HUES48 (cell line): ENCODE measurements at regions not wholly inside any gene's neighbourhood (a gene's known extent, or its start where the extent isn't known, plus 50 kb on each side); places are given as distances from the start of the nearest gene placed in this dataset.

Experiments used
- H3K27ac ChIP-seq: one replicate; pipeline ENCODE4 v1.7.0; 2013; ENCODE audit warnings: low read depth, low read length, inconsistent platforms
- H3K27me3 ChIP-seq: 2 replicates; pipeline ENCODE4 v1.6.1; 2013; ENCODE audit warnings: mild to moderate bottlenecking, low read length; ENCODE audit not compliant: control insufficient read depth, insufficient read depth
- H3K36me3 ChIP-seq: 2 replicates; pipeline ENCODE4 v1.6.1; 2013; ENCODE audit warnings: low read length; ENCODE audit not compliant: control insufficient read depth, insufficient read depth
- H3K4me1 ChIP-seq: 2 replicates; pipeline ENCODE4 v1.6.1; 2013; ENCODE audit warnings: mild to moderate bottlenecking, low read length; ENCODE audit not compliant: control insufficient read depth, insufficient read depth
- H3K4me3 ChIP-seq: 2 replicates; pipeline ENCODE4 v1.5.1; 2013; ENCODE audit warnings: mild to moderate bottlenecking, low read depth, low read length
- H3K9ac ChIP-seq: 2 replicates; pipeline ENCODE4 v1.6.1; 2013; ENCODE audit warnings: mild to moderate bottlenecking, low read depth, low read length, moderate library complexity
- H3K9me3 ChIP-seq: 2 replicates; pipeline ENCODE4 v1.6.1; 2013; ENCODE audit warnings: low read length; ENCODE audit not compliant: control insufficient read depth, insufficient read depth

DNA sequence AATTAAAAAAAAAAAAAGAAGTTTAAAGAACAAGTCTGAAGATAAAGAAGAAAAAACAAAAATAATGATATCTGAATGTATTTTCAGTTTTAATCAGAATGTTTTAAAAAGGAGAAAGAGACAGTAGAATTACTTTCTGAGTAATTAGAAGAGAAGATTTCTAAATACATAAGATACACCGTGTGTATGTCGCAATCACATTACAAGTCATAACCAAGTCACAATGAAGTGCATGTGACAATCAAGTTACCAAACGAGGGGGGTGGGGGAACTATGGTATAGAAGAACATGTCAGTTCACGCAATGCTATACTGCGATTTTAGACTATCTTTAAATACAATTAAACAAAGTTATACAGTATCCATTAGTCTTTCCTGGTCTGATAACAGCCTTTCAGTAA, 1464.1 kb upstream of the FLRT2 start:
- no peak overlapping the region for H3K9ac ChIP-seq
- H3K27ac ChIP-seq = no peak overlapping the region
- H3K27me3 ChIP-seq = no peaks in the 10 kb centered on the region
- no peaks in the 10 kb centered on the region for H3K4me1 ChIP-seq
- no peaks in the 10 kb centered on the region for H3K36me3 ChIP-seq
- H3K4me3 ChIP-seq = no peak overlapping the region
- no peaks in the 10 kb centered on the region for H3K9me3 ChIP-seq

- Histone ChIP-seq H3K9me3 (no peaks in the 10 kb centered on the region), H3K36me3 (no peaks in the 10 kb centered on the region), H3K4me1 (no peaks in the 10 kb centered on the region), H3K27me3 (no peaks in the 10 kb centered on the region), H3K9ac (no peak overlapping the region), H3K4me3 (no peak overlapping the region), H3K27ac (no peak overlapping the region)
Measured at GRCh38 chr14:84068288-84068687, 1461.7 kb upstream of the FLRT2 start.

GRCh38 chr14:84071061-84071460, 1458.9 kb upstream of the FLRT2 start:
- no peak overlapping the region for H3K9ac ChIP-seq
- no peak overlapping the region for H3K4me3 ChIP-seq
- no peaks in the 10 kb centered on the region for H3K36me3 ChIP-seq
- no peaks in the 10 kb centered on the region for H3K9me3 ChIP-seq
- H3K27me3 ChIP-seq = no peaks in the 10 kb centered on the region
- no peaks in the 10 kb centered on the region for H3K4me1 ChIP-seq
- H3K27ac ChIP-seq = no peak overlapping the region

- H3K9me3 ChIP-seq = no peaks in the 10 kb centered on the region
- no peak overlapping the region for H3K27ac ChIP-seq
- H3K27me3 ChIP-seq = no peaks in the 10 kb centered on the region
- no peaks in the 10 kb centered on the region for H3K4me1 ChIP-seq
- H3K36me3 ChIP-seq = no peaks in the 10 kb centered on the region
- H3K9ac ChIP-seq = no peak overlapping the region
- no peak overlapping the region for H3K4me3 ChIP-seq
Measured at GRCh38 chr14:84074626-84075025, 1455.3 kb upstream of the FLRT2 start.

DNA sequence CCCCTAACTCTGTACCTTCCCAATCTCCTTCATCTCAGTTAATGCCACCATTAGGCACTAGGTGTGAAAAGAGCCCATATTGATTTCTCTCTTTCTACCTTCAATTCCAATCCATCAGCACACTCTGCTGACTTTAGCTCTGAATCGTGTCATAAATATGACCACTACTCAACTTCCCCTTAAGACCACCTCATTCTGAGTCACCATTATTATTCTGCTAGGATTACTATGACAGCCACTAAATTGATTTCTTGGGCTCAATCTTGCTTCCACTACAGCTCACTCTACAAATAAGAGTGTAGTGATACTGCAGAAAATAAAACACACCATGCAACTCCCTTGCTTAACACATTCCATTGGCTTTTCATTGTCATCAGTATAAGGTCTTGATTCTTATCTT, 1449.0 kb upstream of the FLRT2 start:
- Histone ChIP-seq H3K27me3 (no peaks in the 10 kb centered on the region), H3K27ac (no peak overlapping the region), H3K4me3 (no peak overlapping the region), H3K9ac (no peak overlapping the region), H3K4me1 (0 out of 2 replicates have a peak, but pooled peaks cover 4% of the 10 kb centered on the region), H3K9me3 (peaks cover 6% of the 10 kb centered on the region; the same call in 1 of the 2 replicates), H3K36me3 (no peaks in the 10 kb centered on the region)

GRCh38 chr14:84084056-84084630, 1445.8 kb upstream of the FLRT2 start:
- no peak overlapping the region for H3K4me3 ChIP-seq
- H3K9me3 ChIP-seq = peaks cover 6% of the 10 kb centered on the region; the same call in 1 of the 2 replicates
- H3K27ac ChIP-seq = no peak overlapping the region
- H3K4me1 ChIP-seq = 0 out of 2 replicates have a peak, but pooled peaks cover 4% of the 10 kb centered on the region
- no peak overlapping the region for H3K9ac ChIP-seq
- H3K36me3 ChIP-seq = no peaks in the 10 kb centered on the region
- H3K27me3 ChIP-seq = no peaks in the 10 kb centered on the region

DNA sequence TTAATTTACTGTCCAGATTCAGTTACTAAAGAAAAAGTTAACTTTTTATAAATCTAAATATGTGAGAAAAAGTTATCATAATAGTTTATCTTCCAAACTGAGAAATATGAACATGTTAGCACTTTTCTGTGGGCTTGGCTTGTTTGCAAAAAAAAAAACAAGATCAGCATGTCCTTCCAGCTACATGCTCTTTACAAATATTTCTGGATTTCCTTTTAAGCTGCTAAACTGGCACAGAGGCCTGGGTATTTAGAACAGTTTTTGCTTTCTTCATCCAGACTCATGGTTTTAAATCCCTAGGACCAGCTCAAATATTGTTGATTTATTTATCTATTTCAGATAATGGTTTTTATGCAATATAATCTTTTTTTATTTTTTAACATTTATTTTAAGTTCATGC, 1444.5 kb upstream of the FLRT2 start:
- Histone ChIP-seq H3K9me3 (peaks cover 6% of the 10 kb centered on the region; the same call in 1 of the 2 replicates), H3K9ac (no peak overlapping the region), H3K4me3 (no peak overlapping the region), H3K27ac (no peak overlapping the region), H3K36me3 (no peaks in the 10 kb centered on the region), H3K4me1 (0 out of 2 replicates have a peak, but pooled peaks cover 4% of the 10 kb centered on the region), H3K27me3 (no peaks in the 10 kb centered on the region)

DNA sequence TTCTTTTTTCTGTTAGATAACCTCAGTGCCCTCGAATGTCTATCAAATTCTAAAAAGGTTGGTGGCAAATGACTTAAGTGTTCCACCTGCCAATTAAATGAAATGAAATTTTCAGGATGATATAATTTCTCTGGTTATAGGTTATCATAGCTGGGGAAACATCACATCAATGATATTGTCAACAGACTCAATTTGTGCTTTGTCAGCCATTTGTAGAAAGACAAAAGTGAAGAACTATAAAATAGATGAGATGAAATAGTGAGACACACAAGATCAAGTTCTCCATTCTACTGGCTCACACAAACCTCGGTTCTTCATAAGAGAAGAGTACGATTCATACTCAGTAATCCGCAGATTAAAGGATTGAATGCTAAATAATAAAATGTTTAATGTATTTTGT, 1443.2 kb upstream of the FLRT2 start:
- Histone ChIP-seq H3K9ac (no peak overlapping the region), H3K4me1 (0 out of 2 replicates have a peak, but pooled peaks cover 4% of the 10 kb centered on the region), H3K27me3 (no peaks in the 10 kb centered on the region), H3K9me3 (peaks cover 6% of the 10 kb centered on the region; the same call in 1 of the 2 replicates), H3K27ac (no peak overlapping the region), H3K4me3 (no peak overlapping the region), H3K36me3 (no peaks in the 10 kb centered on the region)

GRCh38 chr14:84087986-84088531, 1441.9 kb upstream of the FLRT2 start:
- Histone ChIP-seq H3K27ac (no peak overlapping the region), H3K4me1 (0 out of 2 replicates have a peak, but pooled peaks cover 4% of the 10 kb centered on the region), H3K27me3 (no peaks in the 10 kb centered on the region), H3K9ac (no peak overlapping the region), H3K9me3 (peaks cover 6% of the 10 kb centered on the region; the same call in 1 of the 2 replicates), H3K4me3 (no peak overlapping the region), H3K36me3 (no peaks in the 10 kb centered on the region)

DNA sequence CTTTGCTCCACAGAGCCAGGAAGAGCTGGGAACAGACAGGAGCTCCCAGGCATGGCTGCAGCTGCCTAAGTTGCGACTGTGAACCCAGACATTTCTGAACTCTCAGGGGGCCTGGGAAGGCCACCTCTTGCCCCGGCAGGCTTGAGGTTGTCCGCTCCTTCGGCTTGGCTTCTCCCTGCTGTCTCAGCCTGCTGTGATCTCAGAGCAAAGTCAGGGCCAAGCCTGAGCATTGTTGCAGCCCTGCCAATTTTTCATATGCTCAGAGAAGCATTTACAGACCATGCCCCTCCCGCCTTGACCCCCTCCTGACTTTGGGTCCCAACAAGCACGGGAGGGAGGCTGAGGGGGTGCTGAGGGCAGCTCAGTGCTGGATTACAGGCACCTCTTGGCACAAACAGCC, 1439.1 kb upstream of the FLRT2 start:
- H3K9me3 ChIP-seq = no peaks in the 10 kb centered on the region
- H3K9ac ChIP-seq = no peak overlapping the region
- no peaks in the 10 kb centered on the region for H3K4me1 ChIP-seq
- H3K27ac ChIP-seq = no peak overlapping the region
- no peaks in the 10 kb centered on the region for H3K27me3 ChIP-seq
- H3K4me3 ChIP-seq = no peak overlapping the region
- no peaks in the 10 kb centered on the region for H3K36me3 ChIP-seq

- no peak overlapping the region for H3K27ac ChIP-seq
- no peaks in the 10 kb centered on the region for H3K27me3 ChIP-seq
- H3K4me1 ChIP-seq = no peaks in the 10 kb centered on the region
- H3K36me3 ChIP-seq = no peaks in the 10 kb centered on the region
- no peak overlapping the region for H3K4me3 ChIP-seq
- peaks cover 5% of the 10 kb centered on the region; the same call in 1 of the 2 replicates for H3K9me3 ChIP-seq
- H3K9ac ChIP-seq = no peak overlapping the region
Measured at GRCh38 chr14:84095681-84096080, 1434.3 kb upstream of the FLRT2 start.
